ENCODE measurements at regions not wholly inside any gene's neighbourhood (a gene's known extent, or its start where the extent isn't known, plus 50 kb on each side); places are given as distances from the start of the nearest gene placed in this dataset.

- Histone ChIP-seq H3K27ac (ENCODE audit: low read depth in 2 of 2, low read length in 2 of 2) (no peak overlapping the region), H3K36me3 (ENCODE audit: control insufficient read depth in 2 of 3, insufficient read depth in 3 of 3, low read length in 3 of 3) (no peaks in the 10 kb centered on the region), H3K9me3 (ENCODE audit: control insufficient read depth in 2 of 3, insufficient read depth in 1 of 3, low read length in 3 of 3) (no peaks in the 10 kb centered on the region), H3K4me1 (ENCODE audit: control insufficient read depth in 2 of 3, insufficient read depth in 2 of 3, low read depth in 1 of 3, low read length in 3 of 3) (no peaks in the 10 kb centered on the region), H3K27me3 (ENCODE audit: control insufficient read depth, insufficient read depth, low read length) (no peaks in the 10 kb centered on the region), H3K4me3 (ENCODE audit: low read length in 3 of 3) (no peak overlapping the region), H3K9ac (ENCODE audit: low read length in 3 of 3) (no peak overlapping the region)
- intact Hi-C loops (cut with DNase I) = no loop called here
- TF ChIP-seq, protein P1, sequence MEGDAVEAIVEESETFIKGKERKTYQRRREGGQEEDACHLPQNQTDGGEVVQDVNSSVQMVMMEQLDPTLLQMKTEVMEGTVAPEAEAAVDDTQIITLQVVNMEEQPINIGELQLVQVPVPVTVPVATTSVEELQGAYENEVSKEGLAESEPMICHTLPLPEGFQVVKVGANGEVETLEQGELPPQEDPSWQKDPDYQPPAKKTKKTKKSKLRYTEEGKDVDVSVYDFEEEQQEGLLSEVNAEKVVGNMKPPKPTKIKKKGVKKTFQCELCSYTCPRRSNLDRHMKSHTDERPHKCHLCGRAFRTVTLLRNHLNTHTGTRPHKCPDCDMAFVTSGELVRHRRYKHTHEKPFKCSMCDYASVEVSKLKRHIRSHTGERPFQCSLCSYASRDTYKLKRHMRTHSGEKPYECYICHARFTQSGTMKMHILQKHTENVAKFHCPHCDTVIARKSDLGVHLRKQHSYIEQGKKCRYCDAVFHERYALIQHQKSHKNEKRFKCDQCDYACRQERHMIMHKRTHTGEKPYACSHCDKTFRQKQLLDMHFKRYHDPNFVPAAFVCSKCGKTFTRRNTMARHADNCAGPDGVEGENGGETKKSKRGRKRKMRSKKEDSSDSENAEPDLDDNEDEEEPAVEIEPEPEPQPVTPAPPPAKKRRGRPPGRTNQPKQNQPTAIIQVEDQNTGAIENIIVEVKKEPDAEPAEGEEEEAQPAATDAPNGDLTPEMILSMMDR (IDR thresholded peaks at IDR 0.05; ENCODE audit: borderline replicate concordance, extremely low read depth, insufficient read depth) = no peak
- no peak for DNase-seq
- no peak for FAIRE-seq
These were observed 100.0 kb upstream of the EEA1 start for GRCh38 chr12:93029091-93029490.

GRCh38 chr12:93031028-93031427 is 101.9 kb upstream of the EEA1 start:
- no peaks in the 10 kb centered on the region for H3K36me3 ChIP-seq (ENCODE audit: control insufficient read depth in 2 of 3, insufficient read depth in 3 of 3, low read length in 3 of 3)
- H3K9ac ChIP-seq (ENCODE audit: low read length in 3 of 3) = no peak overlapping the region
- intact Hi-C loops (cut with DNase I) = no loop called here
- H3K4me3 ChIP-seq (ENCODE audit: low read length in 3 of 3) = no peak overlapping the region
- no peaks in the 10 kb centered on the region for H3K4me1 ChIP-seq (ENCODE audit: control insufficient read depth in 2 of 3, insufficient read depth in 2 of 3, low read depth in 1 of 3, low read length in 3 of 3)
- FAIRE-seq (no peak), DNase-seq (no peak)
- no peaks in the 10 kb centered on the region for H3K27me3 ChIP-seq (ENCODE audit: control insufficient read depth, insufficient read depth, low read length)
- no peaks in the 10 kb centered on the region for H3K9me3 ChIP-seq (ENCODE audit: control insufficient read depth in 2 of 3, insufficient read depth in 1 of 3, low read length in 3 of 3)
- TF ChIP-seq, protein P1 (IDR thresholded peaks at IDR 0.05; ENCODE audit: borderline replicate concordance, extremely low read depth, insufficient read depth) = no peak
- no peak overlapping the region for H3K27ac ChIP-seq (ENCODE audit: low read depth in 2 of 2, low read length in 2 of 2)

DNA sequence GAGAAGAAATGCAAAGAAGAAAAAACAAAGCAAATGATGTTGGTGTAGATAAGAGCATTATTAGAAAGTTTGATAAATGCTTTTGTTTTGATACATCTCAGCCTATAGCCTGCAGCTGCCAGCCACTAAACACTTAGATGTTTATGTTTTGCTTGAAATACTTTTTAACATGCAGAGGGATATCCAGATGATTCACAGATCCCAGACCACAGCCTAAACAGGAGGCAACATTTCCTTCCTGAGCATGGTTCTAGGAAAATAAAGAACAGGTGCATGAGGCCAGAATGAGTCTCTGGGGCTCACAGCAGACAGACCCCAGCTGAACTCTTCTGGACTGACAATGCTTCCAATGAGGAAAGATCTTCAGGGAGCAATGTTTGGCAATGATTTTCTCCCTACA is 103.7 kb upstream of the EEA1 start:
- no peaks in the 10 kb centered on the region for H3K27me3 ChIP-seq (ENCODE audit: control insufficient read depth, insufficient read depth, low read length)
- H3K4me1 ChIP-seq (ENCODE audit: control insufficient read depth in 2 of 3, insufficient read depth in 2 of 3, low read depth in 1 of 3, low read length in 3 of 3) = no peaks in the 10 kb centered on the region
- H3K27ac ChIP-seq (ENCODE audit: low read depth in 2 of 2, low read length in 2 of 2) = no peak overlapping the region
- no peaks in the 10 kb centered on the region for H3K9me3 ChIP-seq (ENCODE audit: control insufficient read depth in 2 of 3, insufficient read depth in 1 of 3, low read length in 3 of 3)
- intact Hi-C loops (cut with DNase I) = no loop called here
- FAIRE-seq (no peak), DNase-seq (no peak)
- no peak overlapping the region for H3K9ac ChIP-seq (ENCODE audit: low read length in 3 of 3)
- H3K36me3 ChIP-seq (ENCODE audit: control insufficient read depth in 2 of 3, insufficient read depth in 3 of 3, low read length in 3 of 3) = no peaks in the 10 kb centered on the region
- TF ChIP-seq, protein P1 (IDR thresholded peaks at IDR 0.05; ENCODE audit: borderline replicate concordance, extremely low read depth, insufficient read depth) = no peak
- no peak overlapping the region for H3K4me3 ChIP-seq (ENCODE audit: low read length in 3 of 3)

GRCh38 chr12:93033948-93034347 is 104.9 kb upstream of the EEA1 start:
- TF ChIP-seq, protein P1 (IDR thresholded peaks at IDR 0.05; ENCODE audit: borderline replicate concordance, extremely low read depth, insufficient read depth) = no peak
- no peaks in the 10 kb centered on the region for H3K27me3 ChIP-seq (ENCODE audit: control insufficient read depth, insufficient read depth, low read length)
- FAIRE-seq = no peak
- DNase-seq = no peak
- no peaks in the 10 kb centered on the region for H3K9me3 ChIP-seq (ENCODE audit: control insufficient read depth in 2 of 3, insufficient read depth in 1 of 3, low read length in 3 of 3)
- H3K9ac ChIP-seq (ENCODE audit: low read length in 3 of 3) = no peak overlapping the region
- H3K4me3 ChIP-seq (ENCODE audit: low read length in 3 of 3) = no peak overlapping the region
- no peaks in the 10 kb centered on the region for H3K36me3 ChIP-seq (ENCODE audit: control insufficient read depth in 2 of 3, insufficient read depth in 3 of 3, low read length in 3 of 3)
- intact Hi-C loops (cut with DNase I) = no loop called here
- no peaks in the 10 kb centered on the region for H3K4me1 ChIP-seq (ENCODE audit: control insufficient read depth in 2 of 3, insufficient read depth in 2 of 3, low read depth in 1 of 3, low read length in 3 of 3)
- H3K27ac ChIP-seq (ENCODE audit: low read depth in 2 of 2, low read length in 2 of 2) = no peak overlapping the region

Measured in kidney (tissue), 13 donors.